Peyer's patch (tissue), 4 donors: ENCODE measurements at regions not wholly inside any gene's neighbourhood (a gene's known extent, or its start where the extent isn't known, plus 50 kb on each side); places are given as distances from the start of the nearest gene placed in this dataset.

Source experiments
- DNase-seq, 3 donors: peaks; one replicate each; pipeline ENCODE4 v3.0.0-alpha.2; 2017 to 2019
- H3K27ac ChIP-seq, 4 donors: fragments of 200-600 bp; sonication (generic); one replicate each; pipeline ENCODE4 v1.5.1; 2016 to 2019
- H3K27me3 ChIP-seq, 2 donors: fragments of 200-600 bp; sonication (generic); one replicate each; pipeline ENCODE4 v1.5.1; 2019
- H3K36me3 ChIP-seq, 3 donors: fragments of 200-600 bp; sonication (generic); one replicate each; pipeline ENCODE4 v1.5.1; 2016 to 2019
- H3K4me1 ChIP-seq, 4 donors: fragments of 200-600 bp; sonication (generic); one replicate each; pipeline ENCODE4 v1.5.1; 2016 to 2019
- H3K4me3 ChIP-seq, 4 donors: fragments of 200-600 bp; sonication (generic); 1 replicate in 3 of 4; 2 replicates in 1 of 4; pipeline ENCODE4 v1.5.1; 2016 to 2019; ENCODE audit warnings: mild to moderate bottlenecking in 1 of 4
- H3K9me3 ChIP-seq, 4 donors: fragments of 200-600 bp; sonication (generic); one replicate each; pipeline ENCODE4 v1.5.1; 2016 to 2019; ENCODE audit warnings: mild to moderate bottlenecking in 1 of 4
- CTCF ChIP-seq, 6 experiments: fragments of 450-650 bp in 4 of 6; fragments of 200-600 bp in 2 of 6; sonication (generic) in 1 of 6; IDR thresholded peaks; one replicate each; pipeline ENCODE4 v1.5.1; 2017 to 2019; ENCODE audit warnings: antibody characterized with exemption in 6 of 6, mild to moderate bottlenecking in 3 of 6, moderate library complexity in 1 of 6
- POLR2A ChIP-seq, 2 donors: fragments of 450-650 bp; IDR thresholded peaks; one replicate each; pipeline ENCODE4 v1.5.1; 2017; ENCODE audit warnings: antibody characterized with exemption in 2 of 2, mild to moderate bottlenecking in 2 of 2, moderate library complexity in 2 of 2

GRCh38 chr11:19480540-19480939, 232.1 kb upstream of the NAV2 start:
- no peak for TF ChIP-seq CTCF (IDR thresholded peaks at IDR 0.05)
- no peak for TF ChIP-seq POLR2A (IDR thresholded peaks at IDR 0.05)
- DNase-seq = no peak
- no peaks in the 10 kb centered on the region for H3K4me1 ChIP-seq

GRCh38 chr11:19478891-19479290, 233.7 kb upstream of the NAV2 start:
- Histone ChIP-seq H3K9me3 (no peaks in the 10 kb centered on the region), H3K27me3 (no peaks in the 10 kb centered on the region), H3K4me3 (no peak overlapping the region), H3K4me1 (no peaks in the 10 kb centered on the region), H3K36me3 (no peaks in the 10 kb centered on the region), H3K27ac (no peak overlapping the region)
- TF ChIP-seq POLR2A (IDR thresholded peaks at IDR 0.05) (no peak), CTCF (IDR thresholded peaks at IDR 0.05) (no peak)
- DNase-seq = no peak

More at GRCh38 chr11:19480540-19480939, 232.1 kb upstream of the NAV2 start:
- Histone ChIP-seq H3K9me3 (no peaks in the 10 kb centered on the region), H3K27me3 (no peaks in the 10 kb centered on the region), H3K27ac (no peak overlapping the region), H3K36me3 (no peaks in the 10 kb centered on the region), H3K4me3 (no peak overlapping the region)

- H3K27me3 ChIP-seq = no peaks in the 10 kb centered on the region
- TF ChIP-seq CTCF (IDR thresholded peaks at IDR 0.05) (no peak), POLR2A (IDR thresholded peaks at IDR 0.05) (no peak)
- no peak overlapping the region for H3K4me3 ChIP-seq
- no peaks in the 10 kb centered on the region for H3K9me3 ChIP-seq
- H3K27ac ChIP-seq = no peak overlapping the region
- no peak for DNase-seq
- no peaks in the 10 kb centered on the region for H3K4me1 ChIP-seq
- no peaks in the 10 kb centered on the region for H3K36me3 ChIP-seq
Measured at GRCh38 chr11:19474954-19475721, 234.4 kb upstream of the E2F8 start.

GRCh38 chr11:19474211-19474610, 233.5 kb upstream of the E2F8 start:
- no peak overlapping the region for H3K27ac ChIP-seq
- no peaks in the 10 kb centered on the region for H3K27me3 ChIP-seq
- no peak overlapping the region for H3K4me3 ChIP-seq
- DNase-seq = no peak
- H3K4me1 ChIP-seq = no peaks in the 10 kb centered on the region
- TF ChIP-seq POLR2A (IDR thresholded peaks at IDR 0.05) (no peak), CTCF (IDR thresholded peaks at IDR 0.05) (no peak)
- no peaks in the 10 kb centered on the region for H3K9me3 ChIP-seq
- no peaks in the 10 kb centered on the region for H3K36me3 ChIP-seq

- no peaks in the 10 kb centered on the region for H3K9me3 ChIP-seq
Measured at GRCh38 chr11:19472679-19473078, 231.9 kb upstream of the E2F8 start.

More at GRCh38 chr11:19472679-19473078, 231.9 kb upstream of the E2F8 start:
- Histone ChIP-seq H3K27me3 (no peaks in the 10 kb centered on the region), H3K4me3 (no peak overlapping the region), H3K27ac (no peak overlapping the region), H3K36me3 (no peaks in the 10 kb centered on the region), H3K4me1 (no peaks in the 10 kb centered on the region)
- DNase-seq = no peak
- TF ChIP-seq POLR2A (IDR thresholded peaks at IDR 0.05) = no peak
- TF ChIP-seq CTCF (IDR thresholded peaks at IDR 0.05) = no peak
